H9 (cell line): ENCODE measurements at regions not wholly inside any gene's neighbourhood (a gene's known extent, or its start where the extent isn't known, plus 50 kb on each side); places are given as distances from the start of the nearest gene placed in this dataset.

Experiments used
- DNase-seq: peaks from one replicate; pipeline ENCODE4 v3.0.0-alpha.2; 2017
- H2AFZ ChIP-seq: one replicate; pipeline ENCODE4 v1.6.1; 2013; ENCODE audit warnings: mild to moderate bottlenecking, low read length, control low read depth, moderate library complexity
- H2AK5ac ChIP-seq: 2 replicates; pipeline ENCODE4 v1.6.1; 2013; ENCODE audit warnings: low read length, control low read depth, mixed read lengths; ENCODE audit not compliant: insufficient read length
- H2BK120ac ChIP-seq: one replicate; pipeline ENCODE4 v1.6.1; 2013; ENCODE audit warnings: low read depth, mild to moderate bottlenecking, low read length, control low read depth, inconsistent platforms; ENCODE audit not compliant: poor library complexity, severe bottlenecking
- H2BK12ac ChIP-seq: 2 replicates; pipeline ENCODE4 v1.6.1; 2013; ENCODE audit warnings: low read length, control low read depth, mixed read lengths, low read depth; ENCODE audit not compliant: insufficient read length
- H2BK15ac ChIP-seq: 2 replicates; pipeline ENCODE4 v1.6.1; 2013; ENCODE audit warnings: low read depth, low read length, control low read depth
- H2BK20ac ChIP-seq: one replicate; pipeline ENCODE4 v1.6.1; 2013; ENCODE audit warnings: low read depth, mild to moderate bottlenecking, low read length, control low read depth, inconsistent platforms; ENCODE audit not compliant: poor library complexity, severe bottlenecking
- H2BK5ac ChIP-seq: 2 replicates; pipeline ENCODE4 v1.6.1; 2013; ENCODE audit warnings: low read length, control low read depth, mixed read lengths; ENCODE audit not compliant: insufficient read length
- H3K14ac ChIP-seq: 2 replicates; pipeline ENCODE4 v1.6.1; 2013; ENCODE audit warnings: low read length, control low read depth; ENCODE audit not compliant: insufficient read depth
- H3K18ac ChIP-seq: 2 replicates; pipeline ENCODE4 v1.6.1; 2013; ENCODE audit warnings: low read depth, mild to moderate bottlenecking, mixed read lengths, low read length, control low read depth; ENCODE audit not compliant: insufficient read length
- H3K23ac ChIP-seq: 2 replicates; pipeline ENCODE4 v1.6.1; 2013; ENCODE audit warnings: low read length, control low read depth, mixed read lengths, low read depth; ENCODE audit not compliant: insufficient read length
- H3K23me2 ChIP-seq: 2 replicates; pipeline ENCODE4 v1.6.1; 2013; ENCODE audit warnings: low read depth, mild to moderate bottlenecking, mixed read lengths, low read length, control low read depth; ENCODE audit not compliant: insufficient read length, poor library complexity, severe bottlenecking
- H3K27ac ChIP-seq: 2 replicates; pipeline ENCODE4 v1.5.1; 2013; ENCODE audit warnings: low read length, control low read depth, mixed read lengths, low read depth; ENCODE audit not compliant: insufficient read length
- H3K27me3 ChIP-seq: 2 replicates; pipeline ENCODE4 v1.6.1; 2013; ENCODE audit warnings: low read length, control low read depth, inconsistent platforms; ENCODE audit not compliant: insufficient read depth
- H3K4ac ChIP-seq: 2 replicates; pipeline ENCODE4 v1.6.1; 2013; ENCODE audit warnings: low read depth, mild to moderate bottlenecking, control low read depth, inconsistent platforms, low read length, moderate library complexity
- H3K4me1 ChIP-seq: 2 replicates; pipeline ENCODE4 v1.6.1; 2013; ENCODE audit warnings: low read length, control low read depth, inconsistent platforms; ENCODE audit not compliant: insufficient read depth
- H3K4me2 ChIP-seq: 2 replicates; pipeline ENCODE4 v1.6.1; 2013; ENCODE audit warnings: low read length, control low read depth, mixed read lengths; ENCODE audit not compliant: insufficient read length, insufficient read depth
- H3K56ac ChIP-seq: 2 replicates; pipeline ENCODE4 v1.6.1; 2013; ENCODE audit warnings: low read depth, mild to moderate bottlenecking, mixed read lengths, low read length, control low read depth; ENCODE audit not compliant: insufficient read length
- H3K79me1 ChIP-seq: 2 replicates; pipeline ENCODE4 v1.6.1; 2013; ENCODE audit warnings: low read depth, mild to moderate bottlenecking, moderate library complexity, low read length, control low read depth, inconsistent platforms; ENCODE audit not compliant: insufficient read depth, poor library complexity, severe bottlenecking
- H3K79me2 ChIP-seq: 2 replicates; pipeline ENCODE4 v1.6.1; 2013; ENCODE audit warnings: low read length, control low read depth, inconsistent platforms; ENCODE audit not compliant: insufficient read depth
- H3K9ac ChIP-seq: 2 replicates; pipeline ENCODE4 v1.6.1; 2013; ENCODE audit warnings: low read length, control low read depth, mixed read lengths; ENCODE audit not compliant: insufficient read length; ENCODE audit errors: extremely low read depth
- H3K9me3 ChIP-seq: one replicate; pipeline ENCODE4 v1.6.1; 2013; ENCODE audit warnings: low read depth, low read length, inconsistent platforms; ENCODE audit not compliant: control insufficient read depth
- H3T11ph ChIP-seq: one replicate; pipeline ENCODE4 v1.6.1; 2013; ENCODE audit warnings: mild to moderate bottlenecking, low read length, control low read depth, inconsistent platforms
- H4K20me1 ChIP-seq: one replicate; pipeline ENCODE4 v1.6.1; 2013; ENCODE audit not compliant: control insufficient read depth, insufficient read length, insufficient read depth
- H4K5ac ChIP-seq: 2 replicates; pipeline ENCODE4 v1.6.1; 2013; ENCODE audit warnings: low read depth, mild to moderate bottlenecking, mixed read lengths, low read length, control low read depth; ENCODE audit not compliant: insufficient read length
- H4K8ac ChIP-seq: replicated peaks from 2 replicates; pipeline ENCODE4 v1.6.1; 2013; ENCODE audit warnings: low read length, control low read depth, mixed read lengths, low read depth; ENCODE audit not compliant: insufficient read length
- H4K91ac ChIP-seq: 2 replicates; pipeline ENCODE4 v1.6.1; 2013; ENCODE audit warnings: low read depth, mild to moderate bottlenecking, moderate library complexity, mixed read lengths, low read length, control low read depth; ENCODE audit not compliant: insufficient read length
- H3K27ac Mint-ChIP-seq, 3 experiments: 2 replicates in 2 of 3; 3 replicates in 1 of 3; pipeline ENCODE4 v1.8.0; 2020 to 2021; ENCODE audit warnings: mixed read lengths in 3 of 3, mild to moderate bottlenecking in 1 of 3, moderate library complexity in 1 of 3
- H3K27me3 Mint-ChIP-seq: 2 replicates; pipeline ENCODE4 v1.8.0; 2021; ENCODE audit warnings: low read depth, mild to moderate bottlenecking, moderate library complexity, mixed read lengths
- H3K36me3 Mint-ChIP-seq, 3 experiments: 2 replicates in 2 of 3; 3 replicates in 1 of 3; pipeline ENCODE4 v1.8.0; 2020 to 2021; ENCODE audit warnings: low read depth in 3 of 3, mixed read lengths in 3 of 3; ENCODE audit not compliant: insufficient read depth in 1 of 3
- H3K4me1 Mint-ChIP-seq, 2 experiments: 2 replicates each; pipeline ENCODE4 v1.8.0; 2020; ENCODE audit warnings: mixed read lengths in 2 of 2
- H3K4me3 Mint-ChIP-seq, 2 experiments: 2 replicates in 1 of 2; 3 replicates in 1 of 2; pipeline ENCODE4 v1.8.0; 2020 to 2021; ENCODE audit warnings: mild to moderate bottlenecking in 2 of 2, mixed read lengths in 2 of 2, moderate library complexity in 1 of 2
- H3K9me3 Mint-ChIP-seq, 2 experiments: 2 replicates in 1 of 2; 3 replicates in 1 of 2; pipeline ENCODE4 v1.8.0; 2020; ENCODE audit warnings: mild to moderate bottlenecking in 2 of 2, mixed read lengths in 2 of 2, moderate library complexity in 1 of 2
- CTCF ChIP-seq: fragments of 200-600 bp; sonication (generic); conservative IDR thresholded peaks from 3 replicates; pipeline ENCODE4 v1.8.0; 2021; ENCODE audit warnings: antibody characterized with exemption, mild to moderate bottlenecking
- WGBS: extraction: QIAGEN DNeasy Blood & Tissue Kit; methylation state at CpG from one replicate; pipeline ENCODE4 v1.1.7; 2013; ENCODE audit warnings: missing lambda C conversion rate, low lambda C conversion rate, mixed read lengths; ENCODE audit not compliant: insufficient read length; ENCODE audit errors: extremely low coverage; 5-methylcytosine and 5-hydroxymethylcytosine counted together

GRCh38 chr15:95946926-95947325, 383.6 kb upstream of the NR2F2 start:
- H3K56ac ChIP-seq, result no peak overlapping the region
- TF ChIP-seq CTCF, result no peak
- no peak overlapping the region for H2BK20ac ChIP-seq
- no peaks in the 10 kb centered on the region for H3K23me2 ChIP-seq
- no peak overlapping the region for H3K14ac ChIP-seq
- Mint-ChIP-seq H3K36me3 (peaks cover 0 to 3% (median 0%) of the 10 kb centered on the region in 3 experiments; a peak in 1 of 7 replicates), H3K4me3 (no peak overlapping the region), H3K9me3 (no peaks in the 10 kb centered on the region; a peak in 2 of 5 replicates), H3K27ac (no peak overlapping the region), H3K4me1 (peaks cover 5 to 7% of the 10 kb centered on the region in 2 experiments), H3K27me3 (no peaks in the 10 kb centered on the region; the same call in 1 of the 2 replicates)
- H3K4me1 ChIP-seq, result no peaks in the 10 kb centered on the region
- no peaks in the 10 kb centered on the region for H3K79me1 ChIP-seq
- H3K27me3 ChIP-seq, result no peaks in the 10 kb centered on the region
- no peak overlapping the region for H3T11ph ChIP-seq
- H2BK15ac ChIP-seq, result no peak overlapping the region
- no peaks in the 10 kb centered on the region for H3K79me2 ChIP-seq
- H4K5ac ChIP-seq, result no peak overlapping the region
- no peak overlapping the region for H3K9ac ChIP-seq
- H2AFZ ChIP-seq, result no peak overlapping the region
- no peak overlapping the region for H2BK120ac ChIP-seq
- no peak overlapping the region for H4K91ac ChIP-seq
- H3K4ac ChIP-seq, result no peak overlapping the region
- H3K9me3 ChIP-seq, result no peaks in the 10 kb centered on the region
- no peaks in the 10 kb centered on the region for H4K20me1 ChIP-seq
- no peak overlapping the region for H3K4me2 ChIP-seq
- no peak overlapping the region for H4K8ac ChIP-seq
- no peak overlapping the region for H2AK5ac ChIP-seq
- H3K27ac ChIP-seq, result no peak overlapping the region
- H3K18ac ChIP-seq, result no peak overlapping the region
- no peak overlapping the region for H3K23ac ChIP-seq
- no peak for DNase-seq
- H2BK12ac ChIP-seq, result no peak overlapping the region
- H2BK5ac ChIP-seq, result no peak overlapping the region
- WGBS, result no CpG with 5 or more reads among the region's 2 CpGs
